ENCODE measurements at regions not wholly inside any gene's neighbourhood (a gene's known extent, or its start where the extent isn't known, plus 50 kb on each side); places are given as distances from the start of the nearest gene placed in this dataset.
A peak's percentile ranks its signal among the peaks of the same experiment; 100 is the strongest.

GRCh38 chr4:156576946-156577345, 394.7 kb downstream of the PDGFC start:
- DNase-seq: no peak
- Mint-ChIP-seq H3K9me3 (peaks cover 0 to 9% (median 2%) of the 10 kb centered on the region in 9 donors), H3K36me3 (no peaks in the 10 kb centered on the region), H3K4me1 (no peaks in the 10 kb centered on the region), H3K4me3 (no peak overlapping the region), H3K27ac (no peak overlapping the region), H3K27me3 (no peaks in the 10 kb centered on the region)
- no peak for ATAC-seq
- POLR2A ChIA-PET: no interaction called here

DNA sequence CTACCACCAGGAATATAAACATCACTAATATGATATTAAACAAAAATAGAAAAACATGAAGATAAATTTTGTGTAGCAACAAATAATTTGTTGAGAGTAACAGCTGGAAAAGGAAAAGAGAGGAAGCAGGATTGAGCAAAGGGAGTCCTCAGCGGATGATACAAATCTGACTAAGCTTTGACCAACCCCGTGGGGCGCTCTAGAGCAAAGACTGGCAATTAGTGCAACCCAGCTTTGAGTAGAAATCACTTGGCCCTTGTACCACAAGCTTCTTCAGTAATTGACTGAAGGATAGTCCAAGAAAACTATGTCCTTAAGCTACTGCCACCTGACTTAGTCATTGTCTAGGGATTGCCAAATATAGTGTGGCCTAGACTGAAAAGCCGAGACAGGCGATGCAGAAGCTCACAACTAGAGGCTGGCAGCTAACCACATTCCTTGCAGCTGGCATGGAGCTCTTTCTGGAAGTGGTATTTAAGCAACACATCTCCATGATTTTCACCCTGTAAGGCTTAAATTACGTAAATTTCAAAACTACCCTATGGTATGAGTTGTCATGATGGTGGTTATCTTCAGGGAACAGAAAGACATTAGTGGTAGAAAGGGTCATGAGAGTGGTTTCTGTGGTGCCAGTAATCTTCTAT, 396.0 kb downstream of the PDGFC start:
- peaks cover 0 to 17% (median 5%) of the 10 kb centered on the region in 9 donors for H3K9me3 Mint-ChIP-seq
- no peak overlapping the region for H3K4me3 Mint-ChIP-seq
- DNase-seq (no peak), ATAC-seq (no peak)
- H3K27ac Mint-ChIP-seq: no peak overlapping the region
- H3K36me3 Mint-ChIP-seq: no peaks in the 10 kb centered on the region
- no peaks in the 10 kb centered on the region for H3K4me1 Mint-ChIP-seq
- POLR2A ChIA-PET: no interaction called here
- no peaks in the 10 kb centered on the region for H3K27me3 Mint-ChIP-seq

- no peaks in the 10 kb centered on the region for H3K4me1 Mint-ChIP-seq
- POLR2A ChIA-PET: no interaction called here
- ATAC-seq (no peak), DNase-seq (no peak)
- no peak overlapping the region for H3K4me3 Mint-ChIP-seq
- H3K27ac Mint-ChIP-seq: no peak overlapping the region
- no peaks in the 10 kb centered on the region for H3K27me3 Mint-ChIP-seq
- H3K9me3 Mint-ChIP-seq: peaks cover 0 to 21% (median 5%) of the 10 kb centered on the region in 9 donors
- H3K36me3 Mint-ChIP-seq: no peaks in the 10 kb centered on the region
Observed at GRCh38 chr4:156571146-156571545, 400.5 kb downstream of the PDGFC start.

DNA sequence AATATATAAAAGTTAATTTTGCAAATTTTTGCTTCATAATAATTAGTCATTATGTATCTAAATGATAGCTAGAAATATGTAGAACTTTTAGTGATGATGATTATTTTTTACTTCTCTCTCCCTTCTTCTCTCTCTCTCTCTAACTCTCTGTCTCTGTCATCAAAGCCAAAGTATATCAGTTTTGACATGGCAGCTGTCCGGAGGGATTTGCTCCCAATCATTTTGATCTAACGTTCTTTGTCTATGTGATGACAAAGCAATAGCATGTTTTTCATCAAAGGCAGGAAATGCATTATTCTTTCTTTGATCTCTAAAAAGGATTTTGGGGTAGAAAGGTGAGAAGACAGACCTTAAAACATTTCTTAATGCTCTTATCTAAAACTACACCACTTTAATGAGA, 402.1 kb downstream of the PDGFC start:
- H3K4me1 Mint-ChIP-seq: no peaks in the 10 kb centered on the region
- ATAC-seq (no peak), DNase-seq (no peak)
- H3K36me3 Mint-ChIP-seq: no peaks in the 10 kb centered on the region
- H3K27me3 Mint-ChIP-seq: no peaks in the 10 kb centered on the region
- H3K4me3 Mint-ChIP-seq: no peak overlapping the region
- peaks cover 0 to 21% (median 5%) of the 10 kb centered on the region in 9 donors for H3K9me3 Mint-ChIP-seq
- no peak overlapping the region for H3K27ac Mint-ChIP-seq
- POLR2A ChIA-PET: no interaction called here

DNA sequence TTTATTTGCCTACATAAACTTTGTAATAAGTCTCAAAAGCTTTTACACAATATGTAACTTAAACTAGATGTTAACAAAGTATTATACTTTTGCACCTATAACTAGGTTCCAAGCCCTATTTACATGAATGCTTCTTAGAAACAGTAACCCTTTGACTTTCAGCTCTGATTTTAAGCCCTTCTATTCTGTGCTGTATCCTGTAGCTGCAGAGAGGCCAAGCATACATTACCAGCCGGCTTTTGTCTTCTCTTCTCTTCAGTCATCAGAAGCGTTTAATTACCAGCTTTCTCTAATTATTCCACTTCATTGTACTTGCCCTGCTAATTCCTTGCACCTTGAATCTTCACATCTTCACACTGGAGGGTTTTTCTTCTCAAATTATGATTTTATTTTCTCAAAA, 403.1 kb downstream of the PDGFC start:
- H3K27ac Mint-ChIP-seq: no peak overlapping the region
- no peak for ATAC-seq
- H3K9me3 Mint-ChIP-seq: peaks cover 0 to 21% (median 5%) of the 10 kb centered on the region in 9 donors

DNA sequence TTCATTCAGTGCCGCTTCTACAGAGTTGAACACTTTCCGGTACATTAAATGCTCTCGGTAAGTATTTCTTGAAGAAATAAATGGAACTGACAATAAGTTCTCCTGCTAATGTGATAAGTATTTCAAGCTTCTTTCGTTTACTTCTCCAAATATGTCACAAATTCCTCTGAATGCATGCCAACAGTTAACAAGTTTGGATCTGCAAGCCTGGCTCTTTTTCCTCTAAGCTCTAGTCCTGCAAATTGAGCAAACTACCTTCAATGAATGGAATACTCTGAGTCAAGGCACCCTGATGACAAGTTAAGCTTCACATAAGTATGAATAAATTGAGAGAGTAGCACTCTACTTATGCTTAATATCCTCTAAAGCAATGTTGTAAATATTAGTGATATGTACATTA, 403.6 kb downstream of the PDGFC start:
- H3K27me3 Mint-ChIP-seq: no peaks in the 10 kb centered on the region
- no peak overlapping the region for H3K27ac Mint-ChIP-seq
- no peak for ATAC-seq
- DNase-seq: no peak
- POLR2A ChIA-PET: no interaction called here
- H3K9me3 Mint-ChIP-seq: peaks cover 0 to 21% (median 5%) of the 10 kb centered on the region in 9 donors
- H3K36me3 Mint-ChIP-seq: no peaks in the 10 kb centered on the region
- H3K4me3 Mint-ChIP-seq: no peak overlapping the region
- no peaks in the 10 kb centered on the region for H3K4me1 Mint-ChIP-seq

More for the DNA sequence above, 403.1 kb downstream of the PDGFC start:
- POLR2A ChIA-PET: no interaction called here
- Mint-ChIP-seq H3K4me1 (no peaks in the 10 kb centered on the region), H3K27me3 (no peaks in the 10 kb centered on the region), H3K36me3 (no peaks in the 10 kb centered on the region), H3K4me3 (no peak overlapping the region)
- no peak for DNase-seq

- Mint-ChIP-seq H3K4me3 (no peak overlapping the region), H3K36me3 (no peaks in the 10 kb centered on the region), H3K9me3 (peaks cover 0 to 20% (median 8%) of the 10 kb centered on the region in 9 donors), H3K27me3 (no peaks in the 10 kb centered on the region), H3K27ac (no peak overlapping the region), H3K4me1 (no peaks in the 10 kb centered on the region)
- DNase-seq: no peak
- POLR2A ChIA-PET: no interaction called here
- ATAC-seq: no peak
Observed at GRCh38 chr4:156560701-156561100, 410.9 kb downstream of the PDGFC start.

GRCh38 chr4:156559346-156559745, 412.3 kb downstream of the PDGFC start:
- DNase-seq (no peak), ATAC-seq (no peak)
- no peaks in the 10 kb centered on the region for H3K36me3 Mint-ChIP-seq
- no peaks in the 10 kb centered on the region for H3K4me1 Mint-ChIP-seq
- peaks cover 5 to 30% (median 12%) of the 10 kb centered on the region in 9 donors for H3K9me3 Mint-ChIP-seq
- no peak overlapping the region for H3K4me3 Mint-ChIP-seq
- POLR2A ChIA-PET: no interaction called here
- H3K27me3 Mint-ChIP-seq: no peaks in the 10 kb centered on the region
- H3K27ac Mint-ChIP-seq: no peak overlapping the region

- H3K9me3 Mint-ChIP-seq: peaks cover 5 to 30% (median 12%) of the 10 kb centered on the region in 9 donors
- H3K27ac Mint-ChIP-seq: no peak overlapping the region
- peak in 1 of 2 donors; percentile 22 for ATAC-seq
Observed at GRCh38 chr4:156558373-156559025, 413.1 kb downstream of the PDGFC start.

DNA sequence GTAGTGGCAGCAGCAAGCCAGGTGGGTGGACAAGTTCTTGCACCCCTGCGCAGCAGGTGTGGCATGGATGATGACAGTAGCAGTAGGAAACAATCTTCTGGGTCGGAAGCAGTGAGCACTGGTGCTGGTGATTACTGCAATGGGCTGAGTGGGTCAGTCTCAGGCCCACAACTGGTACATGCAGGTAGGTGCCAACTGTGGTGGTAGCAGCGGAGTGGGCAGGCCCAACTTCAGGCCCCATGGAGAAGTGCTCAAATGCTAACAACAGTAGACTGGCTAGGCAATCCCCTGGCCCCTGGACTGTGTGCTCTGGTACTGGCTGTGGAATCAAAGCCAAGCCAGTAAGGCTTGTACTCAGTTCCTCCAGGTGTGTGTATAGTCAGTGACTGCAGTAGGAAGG, 413.7 kb downstream of the PDGFC start:
- DNase-seq (no peak), ATAC-seq (no peak)
- H3K27me3 Mint-ChIP-seq: no peaks in the 10 kb centered on the region
- peaks cover 5 to 30% (median 12%) of the 10 kb centered on the region in 9 donors for H3K9me3 Mint-ChIP-seq
- POLR2A ChIA-PET: no interaction called here
- H3K4me1 Mint-ChIP-seq: no peaks in the 10 kb centered on the region
- no peaks in the 10 kb centered on the region for H3K36me3 Mint-ChIP-seq
- H3K4me3 Mint-ChIP-seq: no peak overlapping the region
- no peak overlapping the region for H3K27ac Mint-ChIP-seq

More at GRCh38 chr4:156558373-156559025, 413.1 kb downstream of the PDGFC start:
- no peak for DNase-seq
- H3K4me3 Mint-ChIP-seq: no peak overlapping the region
- no peaks in the 10 kb centered on the region for H3K4me1 Mint-ChIP-seq
- no peaks in the 10 kb centered on the region for H3K36me3 Mint-ChIP-seq
- POLR2A ChIA-PET: no interaction called here
- no peaks in the 10 kb centered on the region for H3K27me3 Mint-ChIP-seq

DNA sequence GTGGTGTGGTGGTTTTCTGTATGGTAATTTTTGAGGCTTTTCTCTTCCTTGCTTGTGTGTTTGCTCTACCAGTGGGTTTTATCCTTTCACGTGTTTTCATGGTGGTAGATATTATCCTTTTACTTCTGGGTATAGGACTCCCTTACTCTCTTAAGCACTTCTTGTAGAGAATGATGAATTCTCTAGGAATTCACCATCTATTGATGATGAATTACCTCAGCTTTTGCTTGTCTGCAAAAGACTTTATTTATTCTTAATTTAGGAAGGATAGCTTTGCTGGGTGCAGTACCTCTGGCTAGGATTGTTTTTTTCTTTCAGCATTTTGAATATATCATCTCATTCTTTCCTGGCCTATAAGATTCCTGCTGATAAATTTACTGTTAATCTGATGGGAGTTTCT, 415.3 kb downstream of the PDGFC start:
- Mint-ChIP-seq H3K36me3 (no peaks in the 10 kb centered on the region), H3K4me1 (no peaks in the 10 kb centered on the region), H3K27ac (no peak overlapping the region), H3K27me3 (no peaks in the 10 kb centered on the region), H3K9me3 (peaks cover 5 to 30% (median 17%) of the 10 kb centered on the region in 9 donors), H3K4me3 (no peak overlapping the region)
- no peak for DNase-seq
- no peak for ATAC-seq
- POLR2A ChIA-PET: no interaction called here

DNA sequence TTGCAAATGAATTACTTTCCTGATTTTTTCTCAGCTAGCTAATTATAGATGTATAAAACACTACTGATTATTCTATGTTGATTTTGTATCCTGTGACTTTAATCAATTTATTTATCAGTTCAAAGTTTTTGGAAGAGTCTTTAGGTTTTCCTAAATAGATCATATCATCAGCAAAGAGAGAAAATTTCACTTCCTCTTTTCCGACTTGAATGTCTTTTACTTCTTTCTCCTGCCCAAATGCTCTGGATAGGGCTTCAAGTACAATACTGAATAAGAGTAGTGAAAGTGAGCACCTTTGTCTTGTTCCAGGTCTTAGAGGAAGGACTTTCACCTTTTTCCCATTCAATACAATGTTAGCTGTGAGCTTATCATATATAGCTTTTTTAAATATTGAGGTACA, 417.9 kb downstream of the PDGFC start:
- Mint-ChIP-seq H3K27me3 (no peaks in the 10 kb centered on the region), H3K27ac (no peak overlapping the region), H3K4me3 (no peak overlapping the region), H3K4me1 (no peaks in the 10 kb centered on the region), H3K9me3 (peaks cover 5 to 30% (median 18%) of the 10 kb centered on the region in 9 donors), H3K36me3 (no peaks in the 10 kb centered on the region)
- POLR2A ChIA-PET: no interaction called here
- ATAC-seq (no peak), DNase-seq (no peak)

- ATAC-seq: no peak
- H3K4me3 Mint-ChIP-seq: no peak overlapping the region
- no peaks in the 10 kb centered on the region for H3K36me3 Mint-ChIP-seq
- no peaks in the 10 kb centered on the region for H3K27me3 Mint-ChIP-seq
- H3K9me3 Mint-ChIP-seq: peaks cover 0 to 23% (median 5%) of the 10 kb centered on the region in 9 donors
- H3K27ac Mint-ChIP-seq: no peak overlapping the region
- DNase-seq: no peak
- no peaks in the 10 kb centered on the region for H3K4me1 Mint-ChIP-seq
- POLR2A ChIA-PET: no interaction called here
Observed at GRCh38 chr4:156547891-156548290, 423.7 kb downstream of the PDGFC start.

DNA sequence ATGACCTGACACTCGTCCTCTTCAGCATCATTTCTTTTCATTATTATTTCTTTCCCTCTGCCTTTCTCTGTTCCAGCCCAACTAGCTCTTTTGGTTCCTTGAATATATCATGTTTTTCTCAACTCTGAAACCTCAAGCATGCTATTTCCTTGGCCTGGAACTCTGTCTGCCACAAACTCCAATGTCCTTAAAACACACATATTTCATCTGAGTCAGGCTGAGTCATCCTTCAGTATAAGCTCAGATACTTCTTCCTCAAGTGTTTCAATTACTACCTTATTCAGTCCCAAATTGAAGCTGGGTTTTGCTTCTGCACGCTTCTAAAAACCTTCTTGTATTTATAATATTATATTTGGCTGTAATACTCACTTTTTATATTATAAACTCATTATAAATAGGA, 424.2 kb downstream of the PDGFC start:
- H3K27me3 Mint-ChIP-seq: no peaks in the 10 kb centered on the region
- H3K4me3 Mint-ChIP-seq: no peak overlapping the region
- peaks cover 0 to 23% (median 5%) of the 10 kb centered on the region in 9 donors for H3K9me3 Mint-ChIP-seq
- H3K27ac Mint-ChIP-seq: no peak overlapping the region
- no peak for ATAC-seq
- no peaks in the 10 kb centered on the region for H3K36me3 Mint-ChIP-seq
- no peaks in the 10 kb centered on the region for H3K4me1 Mint-ChIP-seq
- POLR2A ChIA-PET: no interaction called here
- DNase-seq: no peak
